ENCODE measurements at regions not wholly inside any gene's neighbourhood (a gene's known extent, or its start where the extent isn't known, plus 50 kb on each side); places are given as distances from the start of the nearest gene placed in this dataset.
A peak's percentile ranks its signal among the peaks of the same experiment; 100 is the strongest.

GRCh38 chr11:134893810-134894685, 482.0 kb upstream of the B3GAT1 start:
- no peak for TF ChIP-seq ZNF521 (tag by site-specific recombination; IDR thresholded peaks at IDR 0.05)
- TF ChIP-seq ZNF416 (tag by site-specific recombination; IDR thresholded peaks at IDR 0.05): no peak
- no peak for TF ChIP-seq ZNF394 (tag by site-specific recombination; IDR thresholded peaks at IDR 0.05; ENCODE audit: borderline replicate concordance)
- TF ChIP-seq, protein P1, sequence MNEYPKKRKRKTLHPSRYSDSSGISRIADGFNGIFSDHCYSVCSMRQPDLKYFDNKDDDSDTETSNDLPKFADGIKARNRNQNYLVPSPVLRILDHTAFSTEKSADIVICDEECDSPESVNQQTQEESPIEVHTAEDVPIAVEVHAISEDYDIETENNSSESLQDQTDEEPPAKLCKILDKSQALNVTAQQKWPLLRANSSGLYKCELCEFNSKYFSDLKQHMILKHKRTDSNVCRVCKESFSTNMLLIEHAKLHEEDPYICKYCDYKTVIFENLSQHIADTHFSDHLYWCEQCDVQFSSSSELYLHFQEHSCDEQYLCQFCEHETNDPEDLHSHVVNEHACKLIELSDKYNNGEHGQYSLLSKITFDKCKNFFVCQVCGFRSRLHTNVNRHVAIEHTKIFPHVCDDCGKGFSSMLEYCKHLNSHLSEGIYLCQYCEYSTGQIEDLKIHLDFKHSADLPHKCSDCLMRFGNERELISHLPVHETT (tag by site-specific recombination; IDR thresholded peaks at IDR 0.05): no peak
- no peak for TF ChIP-seq ZNF792 (tag by site-specific recombination; IDR thresholded peaks at IDR 0.05)
- no peak for TF ChIP-seq OVOL3 (tag by site-specific recombination; IDR thresholded peaks at IDR 0.05)
- no peak for TF ChIP-seq ZNF530 (tag by site-specific recombination; IDR thresholded peaks at IDR 0.05; ENCODE audit: low read depth)
- no peak for TF ChIP-seq ZNF837 (tag by site-specific recombination; IDR thresholded peaks at IDR 0.05)
- no peak for TF ChIP-seq ZNF433 (tag by site-specific recombination; IDR thresholded peaks at IDR 0.05; ENCODE audit: low read depth)
- Histone ChIP-seq H3K4me1 (ENCODE audit: control insufficient read depth, insufficient read depth, low read length) (no peaks in the 10 kb centered on the region), H3K27ac (ENCODE audit: extremely low read depth, low read depth, low read length) (no peak overlapping the region), H3K36me3 (ENCODE audit: control insufficient read depth in 2 of 2, insufficient read depth in 1 of 2, low read length in 2 of 2) (no peaks in the 10 kb centered on the region), H3K4me3 (ENCODE audit: low read depth, low read length) (no peak overlapping the region), H3K9me3 (ENCODE audit: control insufficient read depth, insufficient read depth, low read depth, low read length) (no peaks in the 10 kb centered on the region)
- ChIA-PET CTCF (interaction anchor here (0.8 kb wide), 1 partner anchor 28 kb away, joined by 3 read pairs; no protein-coding TSS in a partner anchor), POLR2A (no interaction called here)

DNA sequence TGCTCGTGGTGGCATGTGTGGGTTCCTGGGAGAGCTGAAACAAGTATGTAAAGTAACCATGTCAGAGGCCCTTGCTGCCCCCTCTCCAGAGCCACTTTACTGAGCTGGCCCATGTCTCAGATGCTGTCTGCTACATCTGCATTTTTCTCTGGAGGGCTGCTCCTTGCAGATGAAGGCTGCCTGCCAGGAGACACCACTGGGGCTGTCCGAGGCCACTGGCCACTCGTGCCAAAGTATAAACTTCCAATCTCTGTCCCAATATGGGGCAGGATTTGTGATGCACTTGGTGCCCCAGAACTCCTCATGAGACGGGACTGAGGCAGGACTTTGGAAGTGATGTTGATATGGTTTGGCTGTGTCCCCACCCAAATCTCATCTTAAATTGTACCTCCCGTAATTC, 478.4 kb upstream of the B3GAT1 start:
- POLR2A ChIA-PET: no interaction called here
- CTCF ChIA-PET: interaction anchor here (0.6 kb wide), 1 partner anchor 19 kb away, joined by 4 read pairs; no protein-coding TSS in a partner anchor
- Histone ChIP-seq H3K4me1 (ENCODE audit: control insufficient read depth, insufficient read depth, low read length) (no peaks in the 10 kb centered on the region), H3K4me3 (ENCODE audit: low read depth, low read length) (no peak overlapping the region), H3K36me3 (ENCODE audit: control insufficient read depth in 2 of 2, insufficient read depth in 1 of 2, low read length in 2 of 2) (no peaks in the 10 kb centered on the region), H3K9me3 (ENCODE audit: control insufficient read depth, insufficient read depth, low read depth, low read length) (no peaks in the 10 kb centered on the region), H3K27ac (ENCODE audit: extremely low read depth, low read depth, low read length) (no peak overlapping the region)
- no peak for TF ChIP-seq KLF8 (tag by site-specific recombination; IDR thresholded peaks at IDR 0.05)
- no peak for TF ChIP-seq SP3 (tag by site-specific recombination; IDR thresholded peaks at IDR 0.05)
- TF ChIP-seq ZBTB21 (tag by site-specific recombination; IDR thresholded peaks at IDR 0.05): no peak
- TF ChIP-seq, protein P2, sequence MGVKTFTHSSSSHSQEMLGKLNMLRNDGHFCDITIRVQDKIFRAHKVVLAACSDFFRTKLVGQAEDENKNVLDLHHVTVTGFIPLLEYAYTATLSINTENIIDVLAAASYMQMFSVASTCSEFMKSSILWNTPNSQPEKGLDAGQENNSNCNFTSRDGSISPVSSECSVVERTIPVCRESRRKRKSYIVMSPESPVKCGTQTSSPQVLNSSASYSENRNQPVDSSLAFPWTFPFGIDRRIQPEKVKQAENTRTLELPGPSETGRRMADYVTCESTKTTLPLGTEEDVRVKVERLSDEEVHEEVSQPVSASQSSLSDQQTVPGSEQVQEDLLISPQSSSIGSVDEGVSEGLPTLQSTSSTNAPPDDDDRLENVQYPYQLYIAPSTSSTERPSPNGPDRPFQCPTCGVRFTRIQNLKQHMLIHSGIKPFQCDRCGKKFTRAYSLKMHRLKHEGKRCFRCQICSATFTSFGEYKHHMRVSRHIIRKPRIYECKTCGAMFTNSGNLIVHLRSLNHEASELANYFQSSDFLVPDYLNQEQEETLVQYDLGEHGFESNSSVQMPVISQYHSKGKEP (tag by site-specific recombination; IDR thresholded peaks at IDR 0.05): no peak
- no peak for TF ChIP-seq ZNF146 (tag by site-specific recombination; IDR thresholded peaks at IDR 0.05)
- TF ChIP-seq, protein P3, sequence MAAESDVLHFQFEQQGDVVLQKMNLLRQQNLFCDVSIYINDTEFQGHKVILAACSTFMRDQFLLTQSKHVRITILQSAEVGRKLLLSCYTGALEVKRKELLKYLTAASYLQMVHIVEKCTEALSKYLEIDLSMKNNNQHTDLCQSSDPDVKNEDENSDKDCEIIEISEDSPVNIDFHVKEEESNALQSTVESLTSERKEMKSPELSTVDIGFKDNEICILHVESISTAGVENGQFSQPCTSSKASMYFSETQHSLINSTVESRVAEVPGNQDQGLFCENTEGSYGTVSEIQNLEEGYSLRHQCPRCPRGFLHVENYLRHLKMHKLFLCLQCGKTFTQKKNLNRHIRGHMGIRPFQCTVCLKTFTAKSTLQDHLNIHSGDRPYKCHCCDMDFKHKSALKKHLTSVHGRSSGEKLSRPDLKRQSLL (tag by site-specific recombination; IDR thresholded peaks at IDR 0.05): no peak

- ChIA-PET POLR2A (no interaction called here), CTCF (no interaction called here)
- Histone ChIP-seq H3K4me3 (ENCODE audit: low read depth, low read length) (no peak overlapping the region), H3K36me3 (ENCODE audit: control insufficient read depth in 2 of 2, insufficient read depth in 1 of 2, low read length in 2 of 2) (no peaks in the 10 kb centered on the region), H3K27ac (ENCODE audit: extremely low read depth, low read depth, low read length) (no peak overlapping the region), H3K9me3 (ENCODE audit: control insufficient read depth, insufficient read depth, low read depth, low read length) (no peaks in the 10 kb centered on the region), H3K4me1 (ENCODE audit: control insufficient read depth, insufficient read depth, low read length) (no peaks in the 10 kb centered on the region)
- TF ChIP-seq, protein P4, sequence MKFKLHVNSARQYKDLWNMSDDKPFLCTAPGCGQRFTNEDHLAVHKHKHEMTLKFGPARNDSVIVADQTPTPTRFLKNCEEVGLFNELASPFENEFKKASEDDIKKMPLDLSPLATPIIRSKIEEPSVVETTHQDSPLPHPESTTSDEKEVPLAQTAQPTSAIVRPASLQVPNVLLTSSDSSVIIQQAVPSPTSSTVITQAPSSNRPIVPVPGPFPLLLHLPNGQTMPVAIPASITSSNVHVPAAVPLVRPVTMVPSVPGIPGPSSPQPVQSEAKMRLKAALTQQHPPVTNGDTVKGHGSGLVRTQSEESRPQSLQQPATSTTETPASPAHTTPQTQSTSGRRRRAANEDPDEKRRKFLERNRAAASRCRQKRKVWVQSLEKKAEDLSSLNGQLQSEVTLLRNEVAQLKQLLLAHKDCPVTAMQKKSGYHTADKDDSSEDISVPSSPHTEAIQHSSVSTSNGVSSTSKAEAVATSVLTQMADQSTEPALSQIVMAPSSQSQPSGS (tag by site-specific recombination; IDR thresholded peaks at IDR 0.05; ENCODE audit: low read depth): peak; percentile 67
- no peak for TF ChIP-seq ZNF785 (tag by site-specific recombination; IDR thresholded peaks at IDR 0.05)
Measured at GRCh38 chr11:134889832-134890231, 477.8 kb upstream of the B3GAT1 start.

Measured in HEK293 (cell line).